CD4-positive, alpha-beta T cell treated with Interleukin-2 at 100 ng/mL for 4 hours (primary cell): ENCODE measurements at regions not wholly inside any gene's neighbourhood (a gene's known extent, or its start where the extent isn't known, plus 50 kb on each side); places are given as distances from the start of the nearest gene placed in this dataset.
A peak's percentile ranks its signal among the peaks of the same experiment; 100 is the strongest.

Source experiments
- DNase-seq: peaks from one replicate; pipeline ENCODE4 v3.0.0-alpha.2; 2020; ENCODE audit warnings: low spot score

DNA sequence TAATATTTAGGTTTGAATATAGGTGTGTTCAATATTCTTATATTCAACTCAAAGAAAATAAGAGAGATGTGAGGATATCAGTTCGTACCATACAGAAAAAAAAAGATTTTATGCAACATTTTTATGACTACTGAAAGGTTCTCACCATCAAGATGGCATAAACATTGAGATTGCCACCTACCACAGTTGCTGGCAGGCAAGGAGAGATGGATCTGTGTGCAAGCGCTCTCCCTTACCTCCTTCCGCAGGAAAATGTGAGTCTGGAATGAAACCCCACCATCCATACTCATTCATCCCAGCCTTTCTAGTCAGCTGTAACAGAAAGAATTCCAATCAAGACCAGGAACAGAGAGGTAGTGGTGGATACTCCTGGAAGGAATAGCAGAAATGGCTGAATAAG, 376.9 kb downstream of the PPP3CA start:
- DNase-seq, result no peak

DNA sequence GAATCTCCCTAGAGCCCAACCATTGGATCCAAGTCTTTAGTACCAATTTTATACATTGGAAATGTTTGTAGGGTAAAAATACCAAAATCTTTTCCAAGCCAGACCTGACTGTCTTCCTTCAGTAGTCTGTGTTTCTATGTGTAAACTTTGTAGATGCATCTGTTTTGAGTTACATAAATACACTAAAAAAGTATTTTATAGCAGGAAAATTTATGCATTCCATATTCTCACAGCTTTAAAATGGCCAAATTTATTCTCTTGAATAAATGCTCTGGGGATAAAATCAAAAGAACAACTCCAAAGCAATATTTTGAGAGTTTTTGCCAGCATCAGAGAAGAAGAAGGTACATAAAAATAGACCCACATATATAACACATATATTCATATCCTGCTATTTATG, 377.4 kb downstream of the PPP3CA start:
- DNase-seq, result no peak

DNA sequence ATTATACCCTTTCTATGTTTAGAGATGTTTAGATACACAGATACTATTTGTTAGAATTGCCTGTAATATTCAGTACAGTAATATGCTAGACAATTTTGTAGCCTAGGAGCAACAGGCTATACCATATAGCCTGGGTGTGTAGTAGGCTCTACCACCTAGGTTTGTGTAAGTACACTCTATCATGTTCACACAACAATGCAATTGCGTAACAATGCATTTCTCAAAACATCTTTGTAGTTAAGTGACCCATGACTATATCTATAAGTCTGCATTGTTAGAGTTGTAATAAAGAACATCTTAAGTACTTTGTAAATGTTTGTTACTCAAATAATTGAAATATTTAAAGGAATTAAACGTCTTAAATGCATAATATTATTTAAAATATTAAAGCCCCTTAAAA, 379.3 kb downstream of the PPP3CA start:
- DNase-seq, result no peak

DNA sequence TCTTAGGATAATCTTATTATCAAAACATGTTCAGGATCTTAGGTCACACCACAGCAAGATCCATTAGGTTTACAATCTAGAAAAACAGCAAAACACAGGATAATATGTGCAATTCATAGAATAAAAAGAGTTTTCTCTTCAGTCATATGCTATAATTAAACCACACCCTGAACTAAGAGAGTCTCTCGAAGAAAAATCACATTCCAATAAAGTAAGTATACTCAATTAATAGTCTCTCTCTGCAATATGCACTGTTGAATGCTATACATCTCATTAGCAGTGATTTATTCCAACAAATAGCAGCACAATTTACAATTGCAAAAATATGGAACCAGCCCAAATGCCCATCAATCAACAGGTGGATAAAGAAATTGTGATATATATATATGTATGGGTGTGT, 383.7 kb downstream of the PPP3CA start:
- DNase-seq, result no peak

DNA sequence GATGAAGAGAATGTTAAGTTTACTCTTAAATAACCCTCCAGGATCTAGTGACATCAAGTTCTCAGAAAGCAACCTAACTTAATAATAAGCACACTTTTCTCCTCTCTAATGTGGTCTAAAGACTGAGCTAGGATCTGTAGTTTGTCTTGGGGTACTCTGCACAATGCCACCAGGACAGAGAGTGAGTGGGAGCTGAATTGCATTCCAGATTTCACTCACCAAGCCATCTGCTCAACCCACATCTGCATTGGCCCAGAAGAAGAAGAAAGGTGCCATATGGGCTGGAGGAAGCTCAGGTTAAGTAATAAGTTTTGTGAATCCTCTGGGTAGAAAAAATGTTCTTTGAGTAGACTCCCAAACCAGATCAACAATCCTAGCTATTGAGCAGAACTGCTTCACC, 384.6 kb downstream of the PPP3CA start:
- no peak for DNase-seq

DNA sequence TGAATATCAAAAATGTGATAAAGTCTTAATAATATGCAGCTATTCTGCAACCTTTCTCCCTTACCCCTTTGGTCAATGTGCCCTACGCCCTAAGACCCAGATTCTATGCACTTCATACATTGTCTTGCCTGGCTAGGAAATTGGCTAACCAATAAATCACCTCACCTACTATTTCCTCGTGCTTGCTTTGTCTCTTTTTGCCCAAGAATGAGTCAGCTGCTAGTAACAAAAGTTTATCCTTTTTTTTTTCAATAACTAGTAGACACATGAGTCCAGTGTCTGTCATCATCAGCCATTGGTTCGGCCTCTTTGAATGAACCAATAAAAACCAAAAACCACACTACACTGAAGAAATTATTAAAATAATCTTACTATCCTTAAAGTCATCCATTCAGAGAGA, 387.1 kb downstream of the PPP3CA start:
- no peak for DNase-seq

DNA sequence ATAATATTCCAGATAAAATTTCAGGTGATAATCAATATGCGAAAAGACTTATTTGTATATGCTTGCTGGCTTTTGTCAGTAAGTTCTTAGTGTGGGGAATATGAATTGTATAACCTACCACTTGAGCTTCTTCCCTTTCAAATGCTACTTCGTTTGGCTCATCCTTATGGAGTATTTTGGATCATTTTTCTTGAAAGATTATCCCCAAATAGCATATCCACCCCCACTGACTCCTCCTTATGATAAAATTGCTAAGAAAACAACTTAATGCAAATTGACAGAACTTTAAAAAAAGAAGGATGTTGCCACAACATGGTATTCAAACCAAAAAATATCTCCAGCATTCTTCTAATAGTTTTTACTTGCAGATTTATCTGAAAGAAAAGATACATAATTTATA, 393.3 kb downstream of the PPP3CA start:
- no peak for DNase-seq

DNA sequence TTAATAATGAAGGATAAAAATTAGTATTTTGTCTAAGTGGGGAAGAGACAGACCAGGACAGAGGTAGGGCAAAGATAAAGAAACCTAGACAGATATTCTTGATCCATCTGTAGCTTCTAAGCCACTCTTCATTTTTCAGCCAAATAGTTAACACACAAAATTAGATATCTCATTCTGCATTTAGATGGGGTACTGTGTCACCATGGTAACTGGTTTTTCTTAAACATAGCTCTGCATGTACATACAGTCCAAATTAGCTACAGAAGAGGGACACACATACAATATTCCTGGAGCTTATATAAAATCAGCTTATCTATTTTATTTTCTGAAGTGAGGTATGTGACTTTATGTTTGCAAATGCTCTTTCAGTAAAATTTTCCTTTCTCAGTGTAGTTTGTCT, 393.7 kb downstream of the PPP3CA start:
- DNase-seq, result no peak

DNA sequence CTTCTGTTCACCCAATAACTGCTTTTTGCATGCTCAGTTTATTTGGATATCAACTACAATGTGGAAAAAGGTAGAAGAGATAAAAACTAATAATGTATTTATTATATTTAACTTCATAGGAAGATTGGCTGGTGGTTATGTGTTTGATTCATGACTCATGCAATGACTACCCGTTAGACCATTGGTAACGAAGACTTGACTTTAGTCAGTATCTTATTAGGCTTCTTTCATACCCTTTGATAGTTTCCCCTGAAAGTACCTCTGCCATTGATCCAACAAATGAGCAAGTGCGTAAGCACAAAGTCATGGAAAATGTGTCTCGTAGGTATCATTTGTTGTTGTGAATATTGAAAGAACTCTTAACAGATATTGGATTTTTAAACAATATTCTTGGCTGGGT, 394.7 kb downstream of the PPP3CA start:
- DNase-seq, result no peak

DNA sequence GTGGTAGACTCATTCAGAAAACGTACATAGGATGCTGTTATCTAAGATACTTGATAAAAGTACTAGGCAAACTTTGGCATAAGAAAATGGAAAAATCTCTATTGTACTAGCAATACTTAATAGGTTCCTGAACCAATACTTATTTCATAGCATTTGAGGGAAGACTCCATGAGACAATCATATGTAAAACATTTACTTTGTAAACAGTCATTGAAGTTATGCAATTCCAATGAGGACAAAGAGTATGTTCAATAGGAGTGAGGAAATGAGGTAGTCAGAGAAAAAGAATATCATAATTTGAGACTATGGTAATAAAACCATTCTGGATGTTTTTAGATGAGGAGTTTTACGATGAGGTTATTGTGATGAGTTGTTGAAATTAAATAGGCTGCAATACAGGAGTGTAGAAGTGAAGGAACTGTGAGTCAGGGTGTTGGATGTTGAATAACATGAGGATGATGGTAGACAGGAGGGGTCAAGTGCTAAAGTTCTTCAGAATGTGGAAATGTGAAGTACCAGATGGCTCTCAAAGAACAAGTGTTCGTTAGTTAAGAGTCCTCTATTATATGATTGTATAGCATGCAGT, 397.9 kb downstream of the PPP3CA start:
- DNase-seq, result no peak

DNA sequence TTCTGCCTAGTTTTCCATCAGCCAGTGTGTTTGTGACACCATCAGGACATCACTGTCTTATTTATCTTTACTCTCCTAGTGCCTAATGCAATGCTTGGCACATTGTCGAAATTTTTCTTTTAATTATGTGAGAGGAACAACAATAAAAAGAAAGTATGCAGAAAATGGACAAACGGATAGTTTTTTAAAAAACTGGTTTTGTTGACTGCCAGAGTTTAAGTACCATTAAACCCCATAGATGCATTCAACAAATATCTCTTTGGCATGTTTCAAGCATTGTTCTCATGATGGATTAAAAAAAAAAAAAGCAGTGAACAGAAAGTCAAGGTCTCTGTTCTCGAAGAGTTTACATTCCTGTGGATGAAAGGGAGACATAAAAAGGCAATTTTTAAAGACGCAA, 398.4 kb downstream of the PPP3CA start:
- DNase-seq, result no peak

DNA sequence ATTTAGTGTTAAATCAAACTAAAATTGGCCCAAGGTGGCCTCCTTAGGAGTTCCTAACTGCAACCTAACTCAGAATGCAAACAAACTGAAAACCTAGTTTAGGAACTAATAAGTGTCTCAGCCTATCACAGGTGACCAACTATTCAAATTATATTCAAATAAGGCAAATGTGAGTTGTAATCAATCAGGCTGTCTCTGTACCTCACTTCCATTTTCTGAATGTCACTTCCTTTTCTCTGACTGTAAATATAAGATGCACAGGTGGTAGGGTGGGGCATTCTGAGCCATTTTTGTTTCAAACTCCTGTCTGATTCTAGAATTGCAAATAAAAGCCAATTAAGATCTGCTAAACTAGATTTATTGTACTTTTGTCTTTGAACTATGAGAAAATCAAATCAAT, 401.5 kb downstream of the PPP3CA start:
- no peak for DNase-seq

DNA sequence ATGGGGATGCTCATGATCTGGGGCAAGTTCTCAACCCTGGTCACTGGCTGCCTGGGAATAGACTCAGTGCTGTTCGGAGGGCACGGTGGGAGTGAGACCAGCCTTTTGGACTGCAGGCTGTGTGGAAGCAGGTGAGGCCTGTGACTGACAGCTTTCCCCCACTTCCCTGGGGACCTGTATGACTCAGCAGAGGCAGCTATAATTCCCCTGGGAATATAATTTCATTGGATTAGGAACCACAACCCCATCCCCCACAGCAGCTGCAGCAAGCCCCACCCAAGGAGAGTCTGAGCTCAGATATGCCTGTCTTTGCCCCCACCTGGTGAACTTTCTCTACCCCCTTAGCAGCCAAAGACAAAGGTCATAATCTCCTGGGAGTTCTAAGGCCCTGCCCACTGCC, 408.6 kb downstream of the PPP3CA start:
- no peak for DNase-seq

DNA sequence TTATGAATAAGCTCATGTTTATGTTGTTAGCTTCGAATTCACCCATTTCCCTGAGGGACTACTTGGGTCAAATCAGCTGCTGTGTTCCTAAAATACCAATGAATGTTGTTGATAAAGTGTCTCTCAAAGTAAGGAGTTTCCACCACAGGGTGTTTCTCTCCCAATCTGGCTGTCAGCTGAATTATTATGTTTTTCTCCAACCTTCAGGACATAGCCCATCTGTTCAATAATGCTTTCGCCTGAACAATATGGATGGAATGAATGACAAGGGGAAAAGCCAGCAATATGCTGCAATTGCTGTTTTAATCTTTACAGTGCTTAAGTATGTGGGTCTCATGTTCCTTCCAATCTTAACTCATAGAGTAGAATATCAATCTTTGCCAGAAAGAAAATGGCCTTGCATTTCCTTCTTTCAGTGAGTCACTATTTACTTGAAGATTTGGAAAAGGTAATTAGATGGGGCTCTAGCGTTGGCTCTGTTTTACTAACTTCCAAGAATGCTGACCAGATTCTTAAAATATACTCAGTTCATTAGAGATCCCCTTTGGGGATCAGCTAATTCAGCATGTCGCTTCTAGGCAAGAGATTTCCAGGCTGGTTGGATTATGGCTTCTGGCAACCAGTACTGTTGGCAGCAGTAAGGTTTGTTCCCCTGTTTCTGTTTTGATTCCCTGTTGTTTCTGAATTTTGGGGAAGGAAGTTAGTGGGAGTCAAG, 410.5 kb downstream of the PPP3CA start:
- DNase-seq, result no peak

DNA sequence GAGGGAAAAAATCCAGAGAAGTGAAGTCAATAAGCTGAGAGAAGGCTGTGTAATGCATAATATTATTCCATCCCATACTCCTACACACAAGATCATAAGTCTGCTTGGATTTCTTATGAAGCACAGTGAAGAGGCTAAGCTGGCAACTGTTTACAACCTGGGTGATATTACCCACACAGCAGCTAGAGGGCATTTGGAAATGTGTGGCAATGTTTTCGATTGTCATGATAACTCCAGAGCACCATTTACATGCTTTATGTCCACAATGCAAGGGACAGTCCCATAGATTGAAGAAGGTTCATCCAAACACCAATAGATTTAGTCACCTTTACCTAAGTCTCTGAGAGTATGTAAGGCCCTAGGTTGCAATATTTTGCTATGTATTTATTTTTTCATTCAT, 412.2 kb downstream of the PPP3CA start:
- DNase-seq, result peak; percentile 14

DNA sequence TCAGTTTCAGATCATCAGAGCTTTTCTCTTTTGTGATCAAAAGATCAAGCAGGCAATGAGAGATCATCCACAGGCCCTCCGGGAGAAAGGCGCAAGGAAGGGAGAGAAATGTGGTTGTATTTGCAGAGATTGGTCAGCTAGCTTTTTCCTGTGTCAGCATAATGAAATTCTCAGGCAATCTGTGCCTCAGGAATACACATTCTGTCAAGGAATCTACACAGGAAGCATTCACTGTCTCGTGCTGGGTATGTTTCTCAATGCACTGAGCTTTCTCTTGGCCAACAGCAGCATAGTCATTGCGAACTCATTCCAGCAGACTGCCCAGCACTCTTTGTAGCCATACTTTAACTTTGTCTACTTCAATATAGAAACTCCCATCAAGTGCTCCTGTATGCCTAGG, 413.7 kb downstream of the PPP3CA start:
- no peak for DNase-seq

DNA sequence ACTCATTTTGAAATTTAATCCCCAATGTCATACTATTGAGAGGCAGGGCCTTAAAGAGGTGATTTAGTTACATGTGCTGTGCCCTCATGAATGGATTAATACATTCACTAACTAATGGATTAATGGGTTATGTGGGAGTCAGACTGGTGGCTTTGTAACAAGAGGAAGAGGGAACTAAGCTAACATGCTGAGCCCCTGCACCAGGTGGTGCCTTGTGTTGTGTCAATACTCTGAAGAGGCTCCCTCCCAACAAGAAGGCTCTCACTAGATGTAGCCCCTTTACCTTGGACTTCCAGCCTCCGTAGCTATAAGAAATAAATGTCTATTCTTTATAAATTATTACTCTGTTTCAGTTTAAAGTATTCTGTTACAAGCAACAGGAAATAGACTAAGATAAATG, 411.9 kb upstream of the EMCN start:
- no peak for DNase-seq

DNA sequence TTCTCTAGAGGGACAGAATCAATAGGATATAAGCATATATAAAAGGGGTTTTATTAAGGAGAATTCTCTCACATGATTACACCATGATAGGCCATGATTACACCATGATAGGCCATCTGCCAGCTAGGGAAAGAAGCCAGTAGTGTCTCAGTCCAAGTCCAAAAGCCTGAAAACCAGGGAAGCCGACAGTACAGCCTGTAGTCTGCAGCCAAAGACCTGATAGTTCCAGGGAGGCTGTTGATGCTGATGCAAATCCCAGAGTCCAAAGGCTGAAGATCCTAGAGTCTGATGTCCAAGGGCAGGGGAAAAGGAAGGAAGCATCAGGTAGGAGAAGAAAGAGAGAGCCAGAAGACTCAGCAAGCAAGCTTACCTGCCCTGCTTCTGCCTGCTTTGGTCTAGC, 411.3 kb upstream of the EMCN start:
- no peak for DNase-seq

DNA sequence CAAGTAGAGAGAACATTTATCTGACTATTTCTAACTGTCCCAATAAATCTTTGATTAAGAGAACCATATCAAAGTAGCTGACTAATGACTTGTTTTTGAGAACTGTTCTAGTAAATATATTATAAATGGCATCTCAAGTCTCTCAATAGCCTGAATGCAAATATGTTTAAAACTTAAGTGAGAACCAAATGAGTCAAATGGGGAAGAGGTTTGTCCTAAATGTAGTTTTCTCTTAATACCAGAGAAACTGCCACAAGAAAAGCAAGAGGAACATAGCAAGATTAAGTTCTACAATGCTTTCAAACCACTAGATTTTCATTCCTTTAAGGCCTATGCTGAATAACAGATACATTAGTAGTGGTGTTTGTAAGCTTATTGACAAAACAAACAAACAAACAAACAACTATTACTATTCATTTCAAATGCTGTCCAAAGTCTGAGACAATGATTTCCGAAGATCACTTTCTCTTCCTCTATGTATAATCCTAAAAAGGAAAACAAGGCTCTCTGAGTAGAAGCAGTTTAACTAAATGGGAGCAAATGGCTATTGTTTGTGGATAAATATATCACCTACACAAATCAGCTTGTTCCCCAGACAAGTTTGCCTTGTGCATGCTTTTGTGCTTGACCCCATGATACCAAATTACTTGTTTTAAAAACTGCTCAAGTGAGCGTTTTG, 408.4 kb upstream of the EMCN start:
- DNase-seq, result no peak

DNA sequence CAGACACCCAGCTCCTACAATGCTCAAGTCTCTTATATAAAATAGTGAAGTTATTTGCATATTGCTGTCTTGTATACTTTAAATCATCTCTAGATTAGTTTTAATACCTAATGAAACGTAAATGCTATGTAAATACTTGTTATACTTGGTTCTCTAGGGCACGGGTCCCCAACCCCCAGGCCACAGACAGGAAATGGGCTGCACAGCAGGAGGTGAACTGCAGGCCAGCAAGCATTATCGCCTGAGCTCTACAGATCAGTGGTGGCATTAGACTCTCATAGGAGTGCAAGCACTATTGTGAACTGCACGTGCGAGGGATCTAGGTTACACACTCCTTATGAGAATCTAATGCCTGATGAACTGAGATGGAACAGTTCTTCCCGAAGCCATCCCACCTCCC, 395.9 kb upstream of the EMCN start:
- no peak for DNase-seq

DNA sequence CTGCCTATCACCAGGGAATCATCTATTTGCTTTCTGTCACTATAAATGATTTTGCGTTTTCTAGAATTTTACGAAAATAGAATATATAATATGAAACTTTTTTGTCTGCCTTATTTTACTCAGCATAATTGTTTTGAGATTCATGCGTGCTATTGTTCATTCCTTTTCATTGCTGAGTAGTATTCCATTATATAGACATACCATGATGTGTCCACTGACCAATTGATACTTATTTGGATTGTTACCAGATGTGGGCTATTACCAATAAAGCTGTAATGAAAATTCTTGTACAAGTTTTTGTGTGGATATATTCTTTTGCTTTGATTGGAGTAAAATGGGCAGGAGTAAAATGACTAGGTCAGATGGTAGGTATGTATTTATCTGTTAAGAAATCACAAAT, 390.7 kb upstream of the EMCN start:
- no peak for DNase-seq

DNA sequence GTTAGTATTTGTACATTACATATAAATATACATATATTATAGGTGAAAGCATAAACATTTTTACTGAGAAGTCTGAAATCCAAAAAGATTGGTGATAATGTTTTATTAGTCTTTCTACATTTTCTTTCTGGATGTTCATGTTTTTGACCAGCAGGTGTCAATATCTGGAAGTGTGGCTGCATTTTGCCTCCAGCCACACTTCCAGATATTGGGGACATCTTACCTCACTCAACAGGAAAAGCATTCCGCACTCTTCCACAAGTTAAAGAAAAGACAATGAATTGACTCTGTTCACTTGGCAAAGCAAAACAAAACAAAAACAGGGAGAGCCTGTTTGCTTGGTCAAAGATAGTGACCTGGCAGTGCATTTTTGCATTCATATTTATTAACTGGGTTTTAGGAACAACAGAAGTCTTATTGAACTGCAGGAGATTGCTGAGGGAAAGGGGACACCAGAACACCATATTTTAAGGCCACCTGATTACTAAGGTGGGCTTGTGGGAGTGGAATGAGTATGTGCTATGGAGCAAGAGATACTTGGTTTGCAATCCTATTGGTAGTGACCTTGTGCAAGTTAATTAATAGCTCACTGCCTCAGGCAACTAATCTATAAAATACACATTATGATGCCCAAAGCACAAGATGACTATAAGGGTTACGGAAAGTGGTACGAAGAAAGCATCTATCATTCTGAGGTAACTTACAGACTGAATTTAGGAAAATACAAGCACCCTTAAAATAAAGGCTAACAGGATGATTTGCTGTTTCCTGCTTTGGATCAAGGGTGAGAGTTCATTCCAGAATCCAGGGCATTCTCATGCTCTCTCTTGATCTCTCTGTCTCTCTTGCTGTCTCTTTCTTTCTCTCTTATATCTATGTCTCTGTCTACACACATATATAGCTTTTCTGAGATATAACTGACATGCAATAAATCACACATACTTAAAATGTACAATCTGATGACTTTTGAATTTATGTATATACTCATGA, 389.9 kb upstream of the EMCN start:
- DNase-seq, result no peak

DNA sequence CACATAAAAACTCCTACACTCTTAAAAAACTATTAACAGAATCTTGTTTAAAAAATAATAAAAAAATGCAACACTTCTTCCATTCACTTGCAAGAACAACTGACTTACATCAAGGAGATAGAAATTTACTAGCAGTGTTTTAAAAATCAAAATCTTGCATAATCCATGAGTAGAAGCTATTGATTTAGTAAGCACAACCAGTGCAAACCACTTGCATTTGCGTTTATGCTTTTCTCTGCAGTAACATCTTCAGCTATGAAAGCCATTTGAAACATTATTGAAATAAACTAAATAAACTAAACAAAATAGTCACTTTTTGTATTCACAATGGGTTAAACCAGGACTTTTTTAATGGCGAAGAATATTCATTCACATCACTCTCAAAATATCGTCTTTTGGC, 389.2 kb upstream of the EMCN start:
- no peak for DNase-seq
